PC-3 (cell line): ENCODE measurements at regions not wholly inside any gene's neighbourhood (a gene's known extent, or its start where the extent isn't known, plus 50 kb on each side); places are given as distances from the start of the nearest gene placed in this dataset.

Experiments
- CTCF ChIP-seq: fragments of 300-600 bp; sonication (generic); conservative IDR thresholded peaks from 2 replicates; pipeline ENCODE4 v1.5.1; 2017; ENCODE audit warnings: antibody characterized with exemption, low read depth, mild to moderate bottlenecking, low read length
- EZH2 ChIP-seq: fragments of 300-600 bp; sonication (generic); IDR thresholded peaks from one replicate; pipeline ENCODE4 v1.6.1; 2017; ENCODE audit warnings: antibody characterized with exemption, mild to moderate bottlenecking, low read length; ENCODE audit not compliant: unreplicated experiment
- EZH2phosphoT487 ChIP-seq: fragments of 300-600 bp; sonication (generic); IDR thresholded peaks from 2 replicates; pipeline ENCODE4 v1.6.1; 2018; ENCODE audit warnings: mild to moderate bottlenecking, antibody characterized with exemption, low read length, borderline replicate concordance

- TF ChIP-seq CTCF (no peak), EZH2 (no peak), EZH2phosphoT487 (no peak)
Observed at GRCh38 chr3:69558912-69559311, 173.0 kb upstream of the FRMD4B start.
